IPS-11a (cell line): ENCODE measurements at regions not wholly inside any gene's neighbourhood (a gene's known extent, or its start where the extent isn't known, plus 50 kb on each side); places are given as distances from the start of the nearest gene placed in this dataset.
"Not testable (repeated sequence)": the region's sequence is repeated elsewhere in the genome, so short reads cannot be mapped to it uniquely, and the experiment has no call there.

ENCODE experiments used
- H3K4me3 ChIP-seq: one replicate; pipeline ENCODE4 v1.5.1; 2013; ENCODE audit warnings: low read depth, low read length, control low read depth

DNA sequence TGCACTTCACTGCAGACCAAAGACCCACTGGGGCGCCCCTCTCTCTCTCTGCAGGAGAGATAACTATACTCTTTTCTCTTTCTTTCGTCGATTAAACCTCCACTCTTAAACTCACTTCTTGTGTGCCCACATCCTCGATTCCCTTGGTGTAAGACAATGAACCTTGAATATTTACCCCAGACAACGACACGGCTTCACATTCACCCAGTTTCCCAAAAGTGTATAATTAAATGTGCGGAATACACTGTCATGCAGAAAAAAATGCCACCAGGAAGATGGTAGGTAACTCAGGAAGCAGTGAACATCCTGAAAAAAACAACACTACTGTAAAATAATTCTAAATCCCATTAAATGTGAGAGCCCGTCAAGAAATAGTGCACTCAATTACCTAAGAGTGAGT is 882.2 kb downstream of the TYW1 start:
- H3K4me3 ChIP-seq: no peak overlapping the region

DNA sequence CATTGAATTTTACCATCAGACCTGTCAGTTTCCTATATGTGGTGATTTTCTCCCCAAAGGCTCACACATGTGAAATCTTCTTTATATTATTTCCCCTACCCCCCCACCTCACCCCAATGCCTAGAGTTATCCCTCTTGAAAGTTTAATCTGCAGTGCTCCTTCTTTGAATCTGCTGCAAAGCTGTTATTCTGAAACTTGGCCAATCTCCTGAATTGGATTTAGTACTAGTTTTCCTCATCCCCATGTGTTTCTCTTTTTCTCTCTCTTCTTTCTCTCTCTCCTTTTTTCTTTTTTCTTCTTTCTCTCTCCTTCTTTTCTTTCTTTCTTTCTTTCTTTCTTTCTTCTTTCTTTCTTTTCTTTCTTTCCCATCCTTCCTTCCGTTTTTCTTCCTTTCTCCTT is 886.2 kb downstream of the TYW1 start:
- H3K4me3 ChIP-seq: no peak overlapping the region

DNA sequence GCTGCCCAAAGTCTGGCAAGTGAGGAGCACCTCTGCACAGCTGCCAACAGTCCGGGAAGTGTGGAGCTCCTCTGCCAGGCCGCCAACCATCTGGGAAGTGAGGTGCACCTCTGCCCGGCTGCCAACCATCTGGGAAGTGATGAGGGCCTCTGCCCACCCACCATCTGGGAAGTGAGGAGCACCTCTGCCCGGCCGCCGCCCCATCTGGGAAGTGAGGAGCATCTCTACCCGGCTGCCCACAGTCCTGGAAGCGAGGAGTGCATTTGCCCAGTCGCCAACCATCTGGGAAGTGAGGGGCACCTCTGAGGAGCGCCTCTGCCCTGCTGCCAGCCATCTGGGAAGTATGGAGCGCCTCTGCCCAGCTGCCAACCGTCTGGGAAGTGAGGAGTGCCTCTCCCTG is 893.7 kb downstream of the TYW1 start:
- no peak overlapping the region for H3K4me3 ChIP-seq

DNA sequence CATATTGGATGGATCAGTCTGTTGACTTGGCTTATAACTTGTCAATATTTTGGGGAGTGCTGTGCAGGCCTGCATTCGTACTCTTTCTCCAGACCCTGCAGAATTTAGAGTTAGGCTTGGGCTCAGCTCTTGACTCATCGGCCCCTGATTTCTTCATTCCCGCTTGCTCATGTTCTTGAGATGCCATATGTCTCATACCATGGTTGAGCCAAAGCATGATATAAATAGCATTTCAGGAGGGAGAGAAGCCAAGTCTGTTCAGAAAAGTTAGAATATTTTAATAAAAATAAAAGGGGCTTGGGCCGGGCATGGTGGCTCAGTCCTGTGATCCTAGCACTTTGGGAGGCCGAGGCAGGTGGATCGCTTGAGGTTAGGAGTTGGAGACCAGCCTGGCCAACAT is 898.1 kb downstream of the TYW1 start:
- H3K4me3 ChIP-seq: no peak overlapping the region

DNA sequence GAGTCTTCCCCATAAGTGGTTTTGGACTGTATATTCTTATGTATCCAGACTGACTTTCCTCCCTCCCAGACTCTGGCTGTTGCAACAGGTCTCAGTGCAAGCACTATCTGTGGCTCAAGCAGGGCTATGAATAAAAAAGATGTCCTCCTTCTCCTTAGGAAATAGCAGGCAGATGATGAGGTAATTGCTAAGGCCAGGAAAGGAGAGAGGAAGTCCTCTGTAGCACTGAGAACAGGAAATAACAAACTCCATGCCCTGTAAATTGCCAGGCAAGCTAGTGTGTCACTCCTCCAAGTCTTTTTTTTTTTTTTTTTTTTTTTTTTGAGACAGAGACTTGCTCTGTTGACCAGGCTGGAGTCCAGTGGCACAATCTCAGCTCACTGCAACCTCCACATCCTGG is 900.1 kb downstream of the TYW1 start:
- H3K4me3 ChIP-seq: no peak overlapping the region

DNA sequence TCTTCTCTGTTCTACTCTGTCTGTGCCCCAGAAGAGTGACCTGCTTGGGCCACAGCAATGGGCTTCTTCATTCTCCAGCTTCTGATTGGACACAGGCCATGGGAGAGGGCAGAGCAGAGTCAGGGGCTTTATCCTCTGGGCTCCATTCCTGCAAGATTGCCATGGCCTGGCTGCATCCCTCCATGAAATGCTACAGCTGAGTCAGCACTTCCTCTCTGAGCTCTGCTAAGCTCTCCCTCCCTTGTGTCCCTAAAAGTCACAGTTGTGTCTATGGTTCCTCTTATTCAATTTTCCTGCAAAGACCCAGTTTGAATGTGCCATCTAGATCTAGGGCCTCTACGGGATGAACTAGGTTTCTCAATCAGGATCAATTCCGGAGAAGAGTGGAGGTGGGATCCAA is 903.8 kb downstream of the TYW1 start:
- no peak overlapping the region for H3K4me3 ChIP-seq

DNA sequence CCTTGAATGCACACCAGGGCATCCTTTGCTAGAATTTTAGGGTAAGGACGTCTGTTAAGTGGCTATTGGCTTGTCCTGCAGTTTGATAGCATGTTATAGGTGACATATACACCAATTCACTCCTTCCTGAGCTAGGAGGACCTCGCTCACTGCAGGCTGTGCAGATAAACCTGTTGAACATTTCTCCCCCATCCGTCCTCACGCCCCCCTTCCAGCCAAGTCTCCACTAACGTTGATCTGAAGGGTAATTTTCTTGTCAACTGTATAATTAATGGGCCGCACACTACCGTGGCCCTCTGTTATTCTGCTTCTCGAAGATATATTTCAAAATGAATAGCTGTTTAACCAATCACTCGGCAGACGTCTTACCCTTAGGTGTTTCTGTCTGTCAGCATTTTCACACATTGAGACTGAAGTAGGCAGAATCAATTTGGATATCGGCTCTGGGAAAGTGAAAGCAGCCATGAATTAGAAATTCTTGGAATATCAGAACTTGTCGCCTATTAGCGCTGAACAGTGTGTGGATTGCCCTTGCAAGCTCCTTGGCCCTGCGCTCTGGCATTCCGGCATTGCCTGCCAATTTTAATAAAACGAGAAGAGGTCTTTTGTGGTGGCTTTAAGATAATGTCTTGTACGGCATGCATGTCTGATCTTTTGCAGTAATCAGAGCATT is 905.3 kb downstream of the TYW1 start:
- H3K4me3 ChIP-seq: no peak overlapping the region

DNA sequence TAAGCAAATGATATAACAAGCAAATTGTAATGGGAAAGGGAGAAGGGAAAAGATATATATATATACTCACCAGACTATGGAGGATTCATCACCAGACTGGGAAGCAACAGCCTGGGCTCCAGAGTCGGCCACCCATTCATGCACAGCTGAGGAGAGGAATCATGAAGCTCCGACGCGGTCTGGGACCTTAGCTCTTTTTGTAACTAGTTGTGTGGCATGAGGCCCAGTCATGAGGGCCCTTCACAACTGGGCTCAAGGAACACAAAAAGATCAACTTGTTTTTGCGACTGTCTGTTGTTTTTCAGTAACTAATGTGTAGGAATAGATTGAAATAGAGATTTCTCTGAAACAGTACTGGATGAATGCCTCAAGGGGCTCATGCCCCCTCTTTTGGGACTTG is 911.2 kb downstream of the TYW1 start:
- no peak overlapping the region for H3K4me3 ChIP-seq

DNA sequence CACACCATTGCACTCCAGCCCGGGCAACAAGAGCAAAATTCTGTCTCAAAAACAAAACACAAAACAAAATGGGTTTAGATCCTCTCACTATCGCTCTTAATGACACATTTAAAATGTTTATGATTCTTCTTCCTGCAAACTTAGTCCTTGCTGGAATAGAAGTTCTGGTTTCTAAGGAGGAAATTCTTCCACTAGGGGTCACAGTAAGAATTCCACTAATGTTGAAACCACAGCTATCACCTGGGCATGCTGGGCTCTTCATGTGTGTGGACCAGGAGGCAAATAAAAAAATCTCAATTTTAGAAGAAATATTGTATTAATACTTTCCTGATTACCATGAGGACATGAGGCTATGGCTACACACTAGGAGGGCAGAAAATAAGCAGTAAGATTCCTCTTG is 915.8 kb downstream of the TYW1 start:
- no peak overlapping the region for H3K4me3 ChIP-seq

DNA sequence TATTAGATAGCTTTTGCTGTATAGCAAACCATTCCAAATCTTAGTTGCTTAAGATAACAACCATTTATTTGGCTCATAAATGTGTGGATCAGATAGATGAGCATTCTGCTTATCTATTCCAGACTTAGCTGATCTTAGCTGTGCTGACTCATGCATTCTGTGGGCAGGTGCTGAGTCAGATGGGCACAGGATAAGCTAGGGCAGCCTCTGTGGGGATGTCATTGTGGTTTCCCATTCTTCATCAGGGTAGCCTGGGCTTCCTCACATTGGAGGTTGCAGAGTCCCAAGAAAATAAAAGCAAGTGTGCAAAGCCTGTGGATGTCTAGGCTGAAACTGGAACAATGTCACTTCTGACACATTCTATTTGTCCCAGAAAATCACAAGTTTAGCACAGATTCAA is 917.0 kb downstream of the TYW1 start:
- H3K4me3 ChIP-seq: no peak overlapping the region

DNA sequence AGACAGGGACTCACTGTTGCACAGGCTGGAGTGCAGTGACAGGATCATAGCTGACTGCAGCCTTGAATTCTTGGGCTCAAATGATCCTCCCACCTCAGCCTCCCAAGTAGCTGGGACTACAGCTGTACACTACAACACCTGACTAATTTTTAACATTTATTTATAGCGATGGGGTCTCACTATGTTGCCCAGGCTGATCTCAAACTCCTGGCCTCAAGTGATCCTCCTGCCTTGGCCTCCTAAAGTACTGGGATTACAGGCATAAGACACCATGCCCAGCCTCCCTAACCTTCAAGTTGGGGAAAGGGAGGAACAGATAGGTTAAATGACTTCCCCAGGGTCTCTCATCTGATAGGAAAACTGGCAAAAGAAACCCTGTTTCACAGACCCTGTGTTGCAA is 919.5 kb downstream of the TYW1 start:
- not testable (repeated sequence) for H3K4me3 ChIP-seq

DNA sequence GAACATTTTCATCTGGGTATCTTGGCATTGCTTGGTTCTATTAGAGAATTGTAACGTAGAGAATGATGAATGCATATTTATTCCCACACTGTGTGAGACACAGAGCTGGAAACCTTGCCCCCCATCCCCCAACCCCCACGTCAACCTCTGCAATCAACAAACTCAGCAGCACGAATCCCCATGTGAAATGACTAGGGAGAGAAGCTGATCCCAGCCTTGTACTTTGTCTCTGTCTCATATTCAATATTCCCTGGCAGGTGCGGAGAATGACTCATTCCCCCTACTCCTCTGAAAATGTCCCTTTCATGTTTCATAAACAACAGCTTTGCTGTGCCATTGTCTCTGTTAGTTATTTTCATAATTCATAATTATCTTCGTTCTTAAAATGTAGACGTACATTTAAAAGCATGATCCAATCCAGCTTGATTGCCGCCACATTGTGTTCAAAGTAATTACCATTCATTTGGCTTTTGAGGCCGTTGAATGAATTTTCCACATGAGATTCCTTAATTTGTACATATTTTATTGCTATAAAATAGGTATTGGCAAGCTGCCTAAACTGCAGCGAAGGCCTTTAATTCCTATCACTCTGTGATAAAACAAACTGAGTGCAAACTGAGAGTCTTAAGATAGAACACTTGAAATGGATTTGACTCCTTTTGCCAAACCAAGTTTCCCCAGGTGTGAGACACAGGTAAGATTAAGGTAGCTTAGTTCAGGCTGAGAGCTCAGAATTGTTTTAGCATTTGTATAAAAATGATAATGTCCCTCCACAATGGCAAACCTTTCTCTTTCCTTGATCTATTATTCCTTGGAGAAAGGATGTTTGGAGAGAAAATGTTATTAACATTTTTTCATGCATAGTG is 920.2 kb downstream of the TYW1 start:
- H3K4me3 ChIP-seq: no peak overlapping the region

DNA sequence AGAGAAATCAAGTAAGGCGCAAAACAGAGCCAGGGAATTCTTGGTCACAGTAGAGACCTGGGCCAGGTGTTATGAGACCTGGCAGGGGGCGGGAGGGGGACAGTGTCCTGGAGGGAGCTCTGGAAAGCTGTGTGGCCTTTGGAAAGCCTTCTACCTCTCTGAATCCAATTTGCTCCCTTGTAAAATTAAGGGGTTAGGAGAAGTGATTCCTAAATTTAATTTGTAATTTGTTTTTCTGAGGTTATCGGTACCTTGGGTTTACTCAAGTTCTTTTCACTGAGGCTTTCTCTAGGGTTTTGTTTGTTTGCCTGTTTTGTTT is 920.8 kb downstream of the TYW1 start:
- no peak overlapping the region for H3K4me3 ChIP-seq

DNA sequence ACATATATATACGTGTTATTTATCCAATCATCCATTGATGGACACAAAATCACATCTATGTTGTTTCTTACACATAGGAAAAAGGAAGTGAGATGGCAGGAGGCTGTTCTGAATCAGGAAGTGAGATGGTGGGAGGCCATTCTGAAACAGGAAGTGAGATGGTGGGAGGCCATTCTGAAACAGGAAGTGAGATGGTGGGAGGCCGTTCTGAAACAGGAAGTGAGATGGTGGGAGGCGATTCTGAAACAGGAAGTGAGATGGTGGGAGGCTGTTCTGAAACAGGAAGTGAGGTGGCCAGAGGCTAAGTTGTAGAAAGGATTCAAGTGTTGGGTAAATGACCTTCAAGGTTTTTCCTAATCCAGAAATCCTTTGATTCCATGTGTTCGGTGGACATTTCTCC is 921.5 kb downstream of the TYW1 start:
- no peak overlapping the region for H3K4me3 ChIP-seq

DNA sequence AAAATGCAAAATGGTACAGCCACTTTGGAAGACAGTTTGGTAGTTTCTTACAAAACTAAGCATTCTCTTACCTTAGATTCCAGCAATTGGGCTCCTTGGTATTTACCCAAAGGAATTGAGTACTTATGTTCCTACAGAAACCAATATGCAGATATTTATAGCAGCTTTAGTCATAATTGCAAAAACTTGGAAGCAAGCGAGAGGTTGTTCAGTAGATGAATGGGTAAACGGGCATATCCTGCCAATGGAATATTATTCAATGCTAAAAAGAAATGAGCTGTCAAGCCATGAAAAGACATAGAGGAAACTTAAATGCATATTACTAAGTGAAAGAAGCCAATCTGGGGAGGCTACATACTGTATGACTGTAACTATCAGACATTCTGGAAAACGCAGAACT is 926.7 kb downstream of the TYW1 start:
- no peak overlapping the region for H3K4me3 ChIP-seq

DNA sequence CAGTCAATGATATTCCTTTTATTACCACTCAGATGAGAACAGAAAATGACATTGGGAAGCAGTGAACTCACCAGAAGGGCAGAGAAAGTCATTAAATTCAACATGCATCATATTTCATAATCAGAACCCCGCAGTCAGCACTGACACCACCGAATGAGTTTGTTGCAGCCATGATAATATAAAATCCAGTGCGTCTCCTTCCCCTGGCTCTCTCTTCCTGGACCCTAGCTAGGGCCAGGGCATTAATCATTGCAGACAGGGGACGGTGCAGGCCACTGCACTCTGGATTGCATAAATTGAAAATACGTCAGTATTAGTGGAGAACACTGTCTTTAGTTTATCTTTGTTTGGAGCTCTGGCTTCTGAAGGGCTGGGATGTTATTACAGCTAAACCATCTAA is 931.5 kb downstream of the TYW1 start:
- H3K4me3 ChIP-seq: no peak overlapping the region

DNA sequence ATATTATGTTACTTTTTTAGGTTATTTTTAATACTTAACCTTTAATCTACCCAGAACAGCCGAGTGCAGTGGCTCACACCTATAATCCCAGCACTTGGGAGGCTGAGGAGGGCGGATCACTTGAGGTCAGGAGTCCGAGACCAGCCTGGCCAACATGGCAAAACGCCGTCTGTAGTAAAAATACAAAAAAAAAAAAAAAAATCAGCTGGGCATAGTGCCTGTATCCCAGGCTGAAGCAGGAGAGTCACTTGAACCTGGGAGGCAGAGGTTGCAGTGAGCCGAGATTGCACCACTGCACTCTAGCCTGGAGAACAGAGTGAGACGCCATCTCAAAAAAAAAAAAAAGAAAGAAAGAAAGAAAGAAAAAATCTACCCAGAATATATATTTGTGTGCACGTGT is 939.8 kb downstream of the TYW1 start:
- not testable (repeated sequence) for H3K4me3 ChIP-seq

DNA sequence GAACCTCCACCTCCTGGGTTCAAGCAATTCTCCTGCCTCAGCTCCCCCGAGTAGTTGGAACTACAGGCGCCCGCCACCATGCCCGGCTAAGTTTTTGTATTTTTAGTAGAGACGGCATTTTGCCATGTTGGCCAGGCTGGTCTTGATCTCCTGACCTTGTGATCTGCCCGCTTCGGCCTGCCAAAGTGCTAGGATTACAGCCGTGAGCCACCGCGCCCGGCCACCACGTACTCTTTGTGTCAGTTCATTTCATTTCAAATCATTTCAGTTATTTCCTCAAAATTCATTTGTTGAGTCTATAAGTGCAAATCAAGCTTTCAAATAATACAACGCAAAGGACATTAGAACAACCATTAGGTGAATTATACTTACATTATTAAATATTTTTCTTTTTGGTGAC is 943.8 kb downstream of the TYW1 start:
- no peak overlapping the region for H3K4me3 ChIP-seq

DNA sequence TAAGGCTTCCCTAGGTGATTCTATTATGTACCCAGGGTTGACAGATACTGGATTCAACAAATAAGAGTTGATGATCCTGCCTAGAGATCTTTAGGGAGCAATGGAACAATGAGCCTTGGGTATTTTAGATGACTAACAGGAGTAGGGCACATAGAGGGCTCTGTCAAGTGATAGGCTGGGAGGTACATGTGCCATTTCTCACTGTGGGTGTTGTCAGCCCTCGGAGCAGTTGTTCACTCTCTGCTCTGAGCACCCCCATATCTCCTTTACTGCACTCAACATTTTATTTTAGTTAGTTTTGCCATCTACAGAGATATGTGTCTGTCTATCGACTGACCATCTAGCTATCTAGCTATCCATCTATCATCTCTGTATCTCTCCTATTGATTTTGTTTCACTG is 950.6 kb downstream of the TYW1 start:
- H3K4me3 ChIP-seq: no peak overlapping the region

DNA sequence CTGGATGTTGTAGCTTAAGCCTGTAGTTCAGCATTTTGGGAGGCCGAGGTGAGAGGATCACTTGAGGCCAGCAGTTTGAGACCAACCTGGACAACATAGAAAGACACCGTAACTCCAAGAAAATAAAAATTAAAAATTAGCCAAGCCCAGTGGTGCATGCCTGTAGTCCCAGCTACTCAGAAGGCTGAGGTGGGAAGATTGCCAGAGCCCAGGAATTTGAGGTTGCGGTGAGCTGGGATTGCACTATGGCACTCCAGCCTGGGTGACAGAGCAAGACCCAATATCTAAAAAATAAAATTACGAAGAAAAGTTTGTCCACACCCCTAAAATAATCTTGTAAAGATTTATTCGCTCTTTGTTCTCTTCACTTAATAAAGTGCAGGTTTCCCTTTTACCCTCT is 951.0 kb downstream of the TYW1 start:
- no peak overlapping the region for H3K4me3 ChIP-seq

DNA sequence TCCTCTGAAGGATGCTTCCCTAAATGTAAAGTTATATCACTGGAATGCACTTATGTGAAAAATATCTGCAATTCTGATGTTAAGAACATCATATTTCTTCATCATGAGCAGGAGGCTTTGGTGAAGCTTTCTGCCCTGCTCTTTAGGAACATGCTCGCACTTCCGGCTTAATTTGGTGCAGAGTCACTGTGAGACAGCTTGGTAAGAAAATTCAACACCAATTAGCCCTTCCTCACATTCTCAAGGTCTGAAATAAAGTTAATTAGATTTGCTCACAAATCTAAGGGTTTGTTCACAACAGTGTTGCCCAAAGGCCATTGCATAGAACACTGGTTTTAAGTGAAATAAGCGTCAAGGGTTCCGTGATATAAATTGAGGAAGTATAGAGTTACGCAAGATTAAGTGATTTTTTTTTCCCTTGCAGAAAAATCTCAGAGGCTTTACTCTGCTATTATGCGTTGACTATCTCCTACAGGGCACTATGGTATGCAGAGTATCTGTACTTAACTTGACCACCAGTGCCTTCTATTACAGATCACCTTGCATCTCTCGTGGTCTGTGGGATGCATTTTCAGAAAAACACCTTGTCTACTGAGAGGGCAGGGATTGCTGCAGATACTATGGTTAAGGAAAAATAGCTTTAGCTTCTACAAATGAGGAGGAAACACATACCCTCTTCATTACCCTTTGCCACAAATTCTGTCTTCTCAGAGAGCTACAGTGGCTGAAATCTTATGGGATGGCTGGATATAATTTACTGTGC is 953.9 kb downstream of the TYW1 start:
- no peak overlapping the region for H3K4me3 ChIP-seq

DNA sequence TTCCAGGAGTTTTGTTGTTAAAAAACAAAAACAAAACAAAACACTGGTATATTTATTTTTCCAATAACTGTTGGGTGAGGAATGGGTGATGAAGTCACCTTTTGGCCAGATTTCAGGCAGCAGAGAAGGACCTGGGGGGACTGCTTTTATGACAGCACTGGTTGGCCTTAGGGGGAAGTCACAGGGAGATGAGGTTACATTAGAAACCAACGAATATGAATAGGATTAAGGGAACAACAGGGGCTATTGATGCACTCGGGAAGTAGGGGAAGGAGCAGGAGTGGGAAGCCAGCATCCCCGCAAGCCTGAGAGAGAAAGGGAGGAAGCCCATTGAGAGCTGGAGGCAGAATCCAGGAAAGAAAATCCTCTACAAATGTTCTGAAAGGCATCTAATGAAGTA is 958.4 kb downstream of the TYW1 start:
- no peak overlapping the region for H3K4me3 ChIP-seq
